Thoracic aorta (tissue), 2 donors: ENCODE measurements at regions not wholly inside any gene's neighbourhood (a gene's known extent, or its start where the extent isn't known, plus 50 kb on each side); places are given as distances from the start of the nearest gene placed in this dataset.

Experiments
- ATAC-seq: fragments of 150-250 bp; one replicate; pipeline ENCODE4 v1.8.0; 2017; ENCODE audit warnings: low read depth; ENCODE audit not compliant: insufficient number of reproducible peaks, low FRiP score
- DNase-seq: peaks from one replicate; pipeline ENCODE4 v3.0.0-alpha.2; 2020; ENCODE audit warnings: low spot score
- H3K27ac ChIP-seq, 2 donors: fragments of 200-600 bp; sonication (generic); 1 replicate in 1 of 2; 2 replicates in 1 of 2; pipeline ENCODE4 v1.5.1; 2016; ENCODE audit warnings: mild to moderate bottlenecking in 2 of 2, moderate library complexity in 2 of 2
- H3K27me3 ChIP-seq: fragments of 200-600 bp; sonication (generic); replicated peaks from 2 replicates; pipeline ENCODE4 v1.6.0; 2016; ENCODE audit warnings: mild to moderate bottlenecking; ENCODE audit not compliant: insufficient read depth
- H3K36me3 ChIP-seq: fragments of 200-600 bp; sonication (generic); one replicate; pipeline ENCODE4 v1.5.1; 2016
- H3K4me1 ChIP-seq, 2 donors: fragments of 200-600 bp; sonication (generic); 1 replicate in 1 of 2; 2 replicates in 1 of 2; pipeline versions ENCODE4 v1.5.1 to v1.6.0; 2016; ENCODE audit warnings: low read depth in 2 of 2, mild to moderate bottlenecking in 1 of 2; ENCODE audit not compliant: control insufficient read depth in 1 of 2
- H3K4me3 ChIP-seq: fragments of 200-600 bp; sonication (generic); 2 replicates; pipeline ENCODE4 v1.5.1; 2016; ENCODE audit warnings: mild to moderate bottlenecking
- H3K9me3 ChIP-seq: fragments of 200-600 bp; sonication (generic); 2 replicates; pipeline ENCODE4 v1.5.1; 2016
- TF ChIP-seq, protein P1 (sequence below): fragments of 200-600 bp; sonication (generic); IDR thresholded peaks from one replicate; pipeline ENCODE4 v1.5.1; 2019; ENCODE audit warnings: antibody characterized with exemption

DNA sequence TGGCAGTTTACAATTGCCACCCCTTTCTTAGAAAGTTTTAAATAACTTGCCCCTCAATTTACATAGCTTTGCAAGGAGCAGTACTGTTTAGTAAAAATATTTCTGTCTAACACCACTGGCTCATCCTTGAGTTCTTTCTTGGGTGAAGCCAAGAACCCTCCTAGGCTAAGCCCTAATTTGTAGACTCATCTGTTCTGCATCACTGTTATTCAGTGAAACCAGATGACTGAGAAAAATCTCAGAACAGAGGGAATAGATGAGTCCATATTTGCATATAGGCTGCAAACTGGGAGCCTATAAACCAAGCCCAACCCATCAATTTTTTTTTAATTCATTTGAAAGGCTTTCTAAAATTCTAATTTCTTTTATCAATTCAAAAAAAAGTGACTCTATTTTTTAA is 161.4 kb upstream of the TFPI start:
- Histone ChIP-seq H3K4me1 (peaks cover 0 to 19% of the 10 kb centered on the region in 2 donors), H3K27ac (no peak overlapping the region), H3K27me3 (no peaks in the 10 kb centered on the region), H3K4me3 (no peak overlapping the region), H3K9me3 (no peaks in the 10 kb centered on the region), H3K36me3 (no peaks in the 10 kb centered on the region)
- TF ChIP-seq, protein P1, sequence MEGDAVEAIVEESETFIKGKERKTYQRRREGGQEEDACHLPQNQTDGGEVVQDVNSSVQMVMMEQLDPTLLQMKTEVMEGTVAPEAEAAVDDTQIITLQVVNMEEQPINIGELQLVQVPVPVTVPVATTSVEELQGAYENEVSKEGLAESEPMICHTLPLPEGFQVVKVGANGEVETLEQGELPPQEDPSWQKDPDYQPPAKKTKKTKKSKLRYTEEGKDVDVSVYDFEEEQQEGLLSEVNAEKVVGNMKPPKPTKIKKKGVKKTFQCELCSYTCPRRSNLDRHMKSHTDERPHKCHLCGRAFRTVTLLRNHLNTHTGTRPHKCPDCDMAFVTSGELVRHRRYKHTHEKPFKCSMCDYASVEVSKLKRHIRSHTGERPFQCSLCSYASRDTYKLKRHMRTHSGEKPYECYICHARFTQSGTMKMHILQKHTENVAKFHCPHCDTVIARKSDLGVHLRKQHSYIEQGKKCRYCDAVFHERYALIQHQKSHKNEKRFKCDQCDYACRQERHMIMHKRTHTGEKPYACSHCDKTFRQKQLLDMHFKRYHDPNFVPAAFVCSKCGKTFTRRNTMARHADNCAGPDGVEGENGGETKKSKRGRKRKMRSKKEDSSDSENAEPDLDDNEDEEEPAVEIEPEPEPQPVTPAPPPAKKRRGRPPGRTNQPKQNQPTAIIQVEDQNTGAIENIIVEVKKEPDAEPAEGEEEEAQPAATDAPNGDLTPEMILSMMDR, result no peak
- DNase-seq (no peak), ATAC-seq (no peak)

DNA sequence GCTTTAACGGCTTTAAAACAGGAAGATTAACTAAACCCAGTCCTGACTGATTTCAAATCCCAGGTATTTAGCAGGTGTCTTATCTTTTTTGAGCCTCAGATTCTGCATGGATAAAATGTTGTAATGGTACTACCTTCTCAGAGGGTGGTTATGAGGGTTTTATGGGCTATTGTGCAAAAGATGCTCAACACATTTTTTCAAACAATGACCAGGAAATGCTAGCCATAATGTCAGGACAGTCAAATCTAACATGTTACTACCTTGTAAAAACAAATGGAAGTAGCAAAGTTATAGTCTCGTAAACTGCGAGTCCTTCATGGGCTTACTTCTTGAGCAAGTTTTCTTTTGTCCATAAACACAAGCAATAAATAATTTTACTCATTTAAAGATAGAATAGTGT is 162.1 kb upstream of the TFPI start:
- H3K9me3 ChIP-seq, result no peaks in the 10 kb centered on the region
- no peak for ATAC-seq
- no peak for DNase-seq
- no peaks in the 10 kb centered on the region for H3K36me3 ChIP-seq
- peaks cover 0 to 19% of the 10 kb centered on the region in 2 donors for H3K4me1 ChIP-seq
- H3K27ac ChIP-seq, result no peak overlapping the region
- H3K27me3 ChIP-seq, result no peaks in the 10 kb centered on the region
- TF ChIP-seq, protein P1, result no peak
- no peak overlapping the region for H3K4me3 ChIP-seq

DNA sequence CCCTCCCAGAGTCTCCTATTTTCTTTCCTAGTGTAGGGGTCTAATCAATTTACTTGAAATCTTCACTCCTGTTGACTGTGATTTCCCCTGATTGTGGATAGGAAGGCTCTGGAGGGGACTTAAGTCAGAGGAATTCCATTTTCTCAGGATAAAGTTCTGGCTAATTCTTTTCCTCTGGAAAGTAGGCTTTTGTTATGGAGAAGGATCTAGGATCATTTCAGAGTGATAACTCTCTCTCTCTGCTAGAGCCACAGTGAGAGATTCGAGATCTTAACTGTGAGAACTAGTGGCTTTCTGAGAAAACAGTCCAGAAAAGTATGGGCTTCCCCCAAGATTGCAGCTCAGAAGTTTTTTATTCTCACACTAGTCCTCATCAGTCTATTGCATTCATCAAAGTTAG is 163.9 kb upstream of the TFPI start:
- ATAC-seq, result no peak
- Histone ChIP-seq H3K9me3 (no peaks in the 10 kb centered on the region), H3K4me1 (peaks cover 0 to 3% of the 10 kb centered on the region in 2 donors), H3K27ac (no peak overlapping the region), H3K4me3 (no peak overlapping the region), H3K36me3 (no peaks in the 10 kb centered on the region), H3K27me3 (no peaks in the 10 kb centered on the region)
- TF ChIP-seq, protein P1, result no peak
- no peak for DNase-seq

DNA sequence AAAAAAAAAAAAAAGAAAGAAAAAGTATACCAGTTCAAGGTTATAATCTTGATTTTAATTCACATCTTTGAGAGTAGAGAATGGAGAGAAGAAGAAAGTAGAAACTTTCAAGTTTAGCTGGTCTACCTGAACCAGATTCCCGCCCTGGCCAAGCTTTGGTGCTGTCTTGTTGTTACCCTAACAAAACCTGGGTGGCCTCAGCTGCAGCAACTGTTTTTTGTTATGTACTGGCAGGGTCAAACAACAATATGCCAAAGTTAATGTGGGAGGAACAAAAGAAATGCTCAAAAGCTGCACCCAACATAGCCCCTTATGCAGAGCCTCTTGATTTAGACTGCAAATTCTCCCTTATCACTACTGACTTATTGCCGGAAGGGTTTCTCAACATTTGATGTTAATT is 165.3 kb upstream of the TFPI start:
- Histone ChIP-seq H3K27me3 (no peaks in the 10 kb centered on the region), H3K4me1 (peaks cover 0 to 3% of the 10 kb centered on the region in 2 donors), H3K27ac (no peak overlapping the region), H3K9me3 (no peaks in the 10 kb centered on the region), H3K36me3 (no peaks in the 10 kb centered on the region), H3K4me3 (no peak overlapping the region)
- TF ChIP-seq, protein P1, result no peak
- no peak for DNase-seq
- no peak for ATAC-seq

DNA sequence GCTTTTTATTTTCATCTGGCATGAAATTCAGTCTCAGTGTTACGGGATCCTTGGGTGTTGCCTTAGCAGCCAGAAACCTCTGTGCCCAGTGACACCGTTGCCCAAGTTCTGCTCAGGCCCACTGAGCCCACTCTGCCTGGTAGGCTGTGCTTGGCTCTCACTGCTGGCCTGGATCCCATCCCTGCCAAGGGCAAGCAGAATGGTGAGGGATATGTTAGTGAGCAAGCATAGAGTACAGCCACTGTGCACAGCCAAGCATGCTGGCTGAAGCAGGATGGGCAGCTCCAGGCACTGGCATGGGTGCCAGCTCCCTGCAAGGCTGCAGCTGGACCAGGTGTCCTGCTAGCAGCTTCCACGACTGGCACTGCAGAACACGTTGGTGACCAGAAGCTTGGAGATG is 194.7 kb upstream of the TFPI start:
- DNase-seq (no peak), ATAC-seq (no peak)
- no peaks in the 10 kb centered on the region for H3K4me1 ChIP-seq
- H3K9me3 ChIP-seq, result no peaks in the 10 kb centered on the region
- TF ChIP-seq, protein P1, result no peak
- H3K27me3 ChIP-seq, result no peaks in the 10 kb centered on the region
- peak overlapping the region in 1 of 2 donors; percentile 2 for H3K27ac ChIP-seq
- no peak overlapping the region for H3K4me3 ChIP-seq
- H3K36me3 ChIP-seq, result no peaks in the 10 kb centered on the region
